Stimulated activated naive CD8-positive, alpha-beta T cell treated with anti-CD3 and anti-CD28 coated beads, Interleukin-15, amount 100 ng/mL, for 72 hours (primary cell): ENCODE measurements at regions not wholly inside any gene's neighbourhood (a gene's known extent, or its start where the extent isn't known, plus 50 kb on each side); places are given as distances from the start of the nearest gene placed in this dataset.
"Not testable (repeated sequence)": the region's sequence is repeated elsewhere in the genome, so short reads cannot be mapped to it uniquely, and the experiment has no call there.

Experiments
- ATAC-seq: fragments of 150-1000 bp; cut with Tn5 transposase; 2 replicates; pipeline ENCODE4 v1.10.0; 2021; ENCODE audit warnings: mild to moderate bottlenecking, moderate library complexity
- DNase-seq, 2 donors: peaks; one replicate each; pipeline ENCODE4 v3.0.0; 2021 to 2022
- H3K27ac Mint-ChIP-seq, 2 donors: one replicate each; pipeline ENCODE4 v1.8.0; 2022; ENCODE audit warnings: mild to moderate bottlenecking in 2 of 2, mixed read lengths in 2 of 2, moderate library complexity in 2 of 2
- H3K27me3 Mint-ChIP-seq: one replicate; pipeline ENCODE4 v1.8.0; 2022; ENCODE audit warnings: mixed read lengths
- H3K4me1 Mint-ChIP-seq: one replicate; pipeline ENCODE4 v1.8.0; 2022; ENCODE audit warnings: mild to moderate bottlenecking, mixed read lengths
- H3K4me3 Mint-ChIP-seq, 2 donors: one replicate each; pipeline ENCODE4 v1.8.0; 2022; ENCODE audit warnings: mild to moderate bottlenecking in 2 of 2, mixed read lengths in 2 of 2, moderate library complexity in 1 of 2
- H3K9me3 Mint-ChIP-seq, 2 donors: one replicate each; pipeline ENCODE4 v1.8.0; 2022; ENCODE audit warnings: mixed read lengths in 2 of 2

- peaks cover 6 to 26% of the 10 kb centered on the region in 2 donors for H3K9me3 Mint-ChIP-seq
These were observed 437.5 kb downstream of the TFEC start for GRCh38 chr7:115593111-115593510.

GRCh38 chr7:115585015-115585718, 445.4 kb downstream of the TFEC start:
- Mint-ChIP-seq H3K9me3 (peaks cover 0 to 12% of the 10 kb centered on the region in 2 donors), H3K27ac (no peak overlapping the region), H3K27me3 (no peaks in the 10 kb centered on the region), H3K4me1 (no peaks in the 10 kb centered on the region), H3K4me3 (no peak overlapping the region)
- DNase-seq (no peak), ATAC-seq (no peak)

More at GRCh38 chr7:115593111-115593510, 437.5 kb downstream of the TFEC start:
- Mint-ChIP-seq H3K4me1 (no peaks in the 10 kb centered on the region), H3K27ac (no peak overlapping the region), H3K4me3 (no peak overlapping the region), H3K27me3 (no peaks in the 10 kb centered on the region)
- ATAC-seq (no peak), DNase-seq (no peak)

- no peak overlapping the region for H3K4me3 Mint-ChIP-seq
- H3K9me3 Mint-ChIP-seq: peaks cover 0 to under 1% of the 10 kb centered on the region in 2 donors
- H3K4me1 Mint-ChIP-seq: no peaks in the 10 kb centered on the region
- ATAC-seq (no peak), DNase-seq (no peak)
- H3K27me3 Mint-ChIP-seq: no peaks in the 10 kb centered on the region
- H3K27ac Mint-ChIP-seq: no peak overlapping the region
These were observed 447.6 kb downstream of the TFEC start for GRCh38 chr7:115582956-115583355.

DNA sequence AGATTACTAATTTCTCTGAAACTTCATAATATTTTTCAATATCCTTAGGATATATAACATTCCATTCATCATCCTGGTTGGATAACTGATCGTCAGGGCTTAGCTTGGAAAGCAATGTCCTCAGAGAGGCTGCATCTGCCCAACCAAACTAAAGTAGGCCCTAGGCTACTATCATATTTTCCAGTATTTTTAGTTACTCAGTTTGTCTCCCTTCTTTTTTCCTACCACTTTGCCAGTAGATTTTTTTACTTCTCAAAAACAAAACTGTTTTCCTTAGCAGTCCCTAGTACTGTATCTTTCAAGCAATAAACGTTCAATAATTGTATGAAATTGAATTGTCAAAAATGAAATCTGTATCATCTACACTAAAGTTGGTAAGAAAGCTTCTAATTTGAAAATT, 452.0 kb downstream of the TFEC start:
- H3K27me3 Mint-ChIP-seq: no peaks in the 10 kb centered on the region
- ATAC-seq (no peak), DNase-seq (no peak)
- H3K9me3 Mint-ChIP-seq: no peaks in the 10 kb centered on the region
- no peaks in the 10 kb centered on the region for H3K4me1 Mint-ChIP-seq
- H3K4me3 Mint-ChIP-seq: no peak overlapping the region
- no peak overlapping the region for H3K27ac Mint-ChIP-seq

GRCh38 chr7:115574681-115575291, 455.8 kb downstream of the TFEC start:
- DNase-seq (no peak), ATAC-seq (no peak)
- Mint-ChIP-seq H3K4me1 (no peaks in the 10 kb centered on the region), H3K27me3 (no peaks in the 10 kb centered on the region), H3K9me3 (no peaks in the 10 kb centered on the region), H3K4me3 (no peak overlapping the region), H3K27ac (no peak overlapping the region)

- no peaks in the 10 kb centered on the region for H3K4me1 Mint-ChIP-seq
- DNase-seq (no peak), ATAC-seq (no peak)
- no peaks in the 10 kb centered on the region for H3K27me3 Mint-ChIP-seq
- H3K27ac Mint-ChIP-seq: no peak overlapping the region
- H3K9me3 Mint-ChIP-seq: no peaks in the 10 kb centered on the region
- no peak overlapping the region for H3K4me3 Mint-ChIP-seq
These were observed 458.5 kb downstream of the TFEC start for GRCh38 chr7:115572111-115572510.

DNA sequence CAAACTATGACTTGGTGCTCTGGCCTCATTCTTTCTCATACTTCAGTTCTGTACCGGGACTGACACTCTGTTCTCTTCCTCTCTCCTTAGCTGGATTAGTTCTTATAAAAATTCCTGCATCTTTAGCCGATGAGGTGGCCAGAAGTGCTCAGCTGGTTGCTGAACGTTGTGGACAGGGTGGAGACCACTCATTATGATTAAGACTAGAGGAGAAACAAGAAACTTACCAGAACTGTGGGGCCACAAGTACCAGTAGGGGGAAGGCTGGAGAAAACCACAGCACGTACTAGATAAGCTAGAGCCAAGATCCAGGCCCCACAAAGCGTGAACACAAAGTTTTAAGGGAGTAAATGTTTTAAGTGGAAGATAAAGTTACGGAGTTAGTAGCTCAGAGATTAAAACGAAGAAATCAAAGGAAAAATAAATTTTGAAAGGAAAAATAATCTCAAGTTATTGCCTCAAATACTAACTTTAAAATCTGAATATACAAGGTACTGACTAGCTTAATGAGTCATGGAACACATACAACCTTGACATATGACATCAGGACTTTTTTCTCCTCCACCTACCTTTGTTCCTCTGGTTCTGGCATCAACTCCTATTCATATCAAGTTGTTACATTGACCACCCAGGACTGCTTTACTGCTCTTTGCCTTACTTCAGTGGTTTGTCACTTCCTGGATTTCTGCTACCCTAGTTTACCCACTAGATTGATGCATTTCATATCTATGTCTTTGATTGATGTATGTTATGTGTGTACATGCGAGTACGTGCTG, 469.0 kb downstream of the TFEC start:
- Mint-ChIP-seq H3K9me3 (no peaks in the 10 kb centered on the region), H3K4me1 (no peaks in the 10 kb centered on the region), H3K4me3 (no peak overlapping the region), H3K27ac (no peak overlapping the region), H3K27me3 (no peaks in the 10 kb centered on the region)
- ATAC-seq (no peak), DNase-seq (no peak)

- Mint-ChIP-seq H3K9me3 (no peaks in the 10 kb centered on the region), H3K4me1 (no peaks in the 10 kb centered on the region), H3K27me3 (no peaks in the 10 kb centered on the region), H3K4me3 (no peak overlapping the region), H3K27ac (no peak overlapping the region)
- no peak for DNase-seq
- ATAC-seq: no peak
These were observed 470.7 kb downstream of the TFEC start for GRCh38 chr7:115559877-115560276.

DNA sequence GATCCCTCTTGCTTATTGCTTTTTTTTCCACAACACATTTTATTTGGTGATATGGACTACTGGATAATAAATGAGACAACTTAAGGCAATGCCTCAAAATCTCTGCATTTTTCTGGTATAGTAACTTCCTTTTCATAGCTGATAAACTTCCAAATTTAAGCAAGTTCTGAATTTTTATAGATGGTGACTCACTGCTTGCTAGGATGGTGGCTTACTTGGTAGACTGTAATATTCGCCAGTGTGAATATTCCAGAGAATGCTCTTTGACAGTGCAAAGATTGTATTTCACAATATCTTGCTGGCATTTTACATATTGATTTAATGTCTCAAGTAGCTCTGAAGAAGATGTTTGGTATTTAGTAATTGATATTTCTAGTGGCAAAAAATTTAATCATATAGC, 472.4 kb downstream of the TFEC start:
- ATAC-seq (no peak), DNase-seq (no peak)
- H3K4me3 Mint-ChIP-seq: no peak overlapping the region

GRCh38 chr7:115557296-115557695, 473.3 kb downstream of the TFEC start:
- not testable (repeated sequence) for ATAC-seq, H3K9me3 Mint-ChIP-seq, H3K27me3 Mint-ChIP-seq, DNase-seq, H3K27ac Mint-ChIP-seq, H3K4me1 Mint-ChIP-seq, H3K4me3 Mint-ChIP-seq

More for the DNA sequence above, 472.4 kb downstream of the TFEC start:
- H3K27ac Mint-ChIP-seq: no peak overlapping the region
- no peaks in the 10 kb centered on the region for H3K9me3 Mint-ChIP-seq
- H3K4me1 Mint-ChIP-seq: no peaks in the 10 kb centered on the region
- no peaks in the 10 kb centered on the region for H3K27me3 Mint-ChIP-seq

DNA sequence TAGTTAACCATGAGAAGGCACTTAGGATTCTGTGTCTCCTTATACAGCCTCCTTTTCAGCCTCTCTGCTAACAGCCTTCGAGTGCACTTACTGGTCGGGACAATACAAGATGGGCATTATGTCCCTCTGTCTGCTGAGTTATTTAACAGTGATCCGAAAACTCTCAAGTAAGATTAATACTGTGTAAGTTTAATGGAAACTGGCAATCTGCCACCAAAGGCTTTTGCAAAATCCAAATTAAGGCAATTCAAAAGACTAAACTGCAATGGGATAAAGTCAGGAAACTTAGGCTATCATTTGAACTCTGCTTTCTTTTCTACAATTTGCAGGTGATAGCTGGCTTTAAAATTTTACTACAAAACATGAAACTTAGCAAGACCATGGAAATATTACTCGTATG, 477.8 kb downstream of the TFEC start:
- Mint-ChIP-seq H3K27me3 (no peaks in the 10 kb centered on the region), H3K9me3 (no peaks in the 10 kb centered on the region), H3K4me3 (no peak overlapping the region), H3K4me1 (no peaks in the 10 kb centered on the region), H3K27ac (no peak overlapping the region)
- ATAC-seq (no peak), DNase-seq (no peak)

GRCh38 chr7:115549910-115550309, 480.7 kb downstream of the TFEC start:
- Mint-ChIP-seq H3K4me3 (no peak overlapping the region), H3K27me3 (no peaks in the 10 kb centered on the region), H3K9me3 (no peaks in the 10 kb centered on the region), H3K27ac (no peak overlapping the region), H3K4me1 (no peaks in the 10 kb centered on the region)
- ATAC-seq (no peak), DNase-seq (no peak)

DNA sequence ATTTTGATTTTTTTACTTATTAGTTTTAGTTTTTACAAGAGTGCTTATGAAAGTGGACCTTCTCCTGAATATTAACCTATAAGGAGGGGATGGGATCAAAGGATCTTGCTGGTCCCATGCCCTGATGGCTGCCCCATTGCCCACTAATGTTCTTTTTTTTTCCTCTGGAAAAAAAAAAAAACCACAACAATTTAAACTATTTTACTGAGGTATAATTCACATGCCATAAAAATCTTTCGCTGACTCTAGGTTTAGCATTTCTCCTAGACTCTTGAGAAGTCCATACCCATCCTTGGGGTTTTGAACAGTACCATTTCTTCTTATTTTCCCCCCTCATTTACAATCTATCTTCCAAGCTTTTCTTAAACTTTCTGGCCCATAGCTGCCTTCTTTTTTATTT, 481.8 kb downstream of the TFEC start:
- Mint-ChIP-seq H3K4me1 (no peaks in the 10 kb centered on the region), H3K4me3 (no peak overlapping the region), H3K27ac (no peak overlapping the region), H3K27me3 (no peaks in the 10 kb centered on the region), H3K9me3 (no peaks in the 10 kb centered on the region)
- no peak for ATAC-seq
- no peak for DNase-seq

GRCh38 chr7:115546790-115547189, 483.8 kb downstream of the TFEC start:
- H3K4me1 Mint-ChIP-seq: no peaks in the 10 kb centered on the region
- H3K27me3 Mint-ChIP-seq: no peaks in the 10 kb centered on the region
- no peak overlapping the region for H3K4me3 Mint-ChIP-seq
- ATAC-seq (no peak), DNase-seq (no peak)
- no peaks in the 10 kb centered on the region for H3K9me3 Mint-ChIP-seq
- no peak overlapping the region for H3K27ac Mint-ChIP-seq

- DNase-seq: no peak
- H3K9me3 Mint-ChIP-seq: no peaks in the 10 kb centered on the region
- H3K27ac Mint-ChIP-seq: no peak overlapping the region
- H3K27me3 Mint-ChIP-seq: no peaks in the 10 kb centered on the region
- H3K4me3 Mint-ChIP-seq: no peak overlapping the region
- no peak for ATAC-seq
- no peaks in the 10 kb centered on the region for H3K4me1 Mint-ChIP-seq
These were observed 496.8 kb downstream of the TFEC start for GRCh38 chr7:115533785-115534184.

DNA sequence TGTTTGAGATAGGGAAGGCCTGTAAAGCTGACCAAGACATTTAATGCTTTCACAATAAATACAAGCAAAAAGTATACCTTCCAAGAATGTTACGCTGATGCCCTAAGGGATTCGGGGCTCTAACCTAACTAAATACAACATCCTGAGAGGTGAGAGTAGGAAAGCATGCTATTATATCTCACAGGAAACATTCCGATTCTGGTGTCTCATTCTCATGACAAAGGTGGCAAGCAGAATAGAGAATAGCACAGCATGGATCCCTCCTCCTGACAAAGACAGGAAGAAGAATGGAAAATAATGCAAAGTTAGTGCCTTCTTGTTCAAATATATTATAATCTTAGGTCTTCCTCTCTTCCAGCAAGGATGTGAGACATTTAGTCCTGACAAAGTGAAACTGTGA, 504.3 kb downstream of the TFEC start:
- no peak for DNase-seq
- no peak overlapping the region for H3K27ac Mint-ChIP-seq
- no peaks in the 10 kb centered on the region for H3K27me3 Mint-ChIP-seq
- no peaks in the 10 kb centered on the region for H3K4me1 Mint-ChIP-seq
- H3K4me3 Mint-ChIP-seq: no peak overlapping the region
- ATAC-seq: no peak
- peaks cover 3 to 14% of the 10 kb centered on the region in 2 donors for H3K9me3 Mint-ChIP-seq
